HepG2 (cell line): ENCODE measurements at regions not wholly inside any gene's neighbourhood (a gene's known extent, or its start where the extent isn't known, plus 50 kb on each side); places are given as distances from the start of the nearest gene placed in this dataset.
"Not testable (repeated sequence)": the region's sequence is repeated elsewhere in the genome, so short reads cannot be mapped to it uniquely, and the experiment has no call there.

Source experiments
- ATAC-seq: fragments of 200-7000 bp; cut with Tn5 transposase; 3 replicates; pipeline ENCODE4 v1.9.1; 2020; ENCODE audit warnings: mild to moderate bottlenecking, moderate library complexity
- BruUV-seq: library from RNA; stranded (reverse); fragments of 400-500 nt; replicated peaks from 2 replicates; lab custom pipeline; 2021; lab: Mats Ljungman, UMichigan
- CTCF ChIA-PET: fragments of 300-600 bp; formaldehyde crosslinking; extraction: SDS; loops from one replicate; lab custom pipeline; 2021; ENCODE audit warnings: low total read pairs, inconsistent platforms, low intra/inter-chr PET ratio; lab: Yijun Ruan, JAX
- POLR2A ChIA-PET: fragments of 350-600 bp; sonication (Branson Sonifier 250); formaldehyde crosslinking; loops from one replicate; lab custom pipeline; 2020; ENCODE audit warnings: antibody characterized with exemption, inconsistent platforms; lab: Yijun Ruan, JAX
- DNase-seq: peaks from one replicate; pipeline ENCODE4 v3.0.0-alpha.2; 2015; ENCODE audit warnings: low spot score
- FAIRE-seq: peaks from 3 replicates; lab custom pipeline; 2011; peaks lifted over from hg19 to GRCh38; lab: Jason Lieb, UNC
- H2AFZ ChIP-seq: one replicate; pipeline ENCODE4 v1.6.1; 2011; ENCODE audit warnings: low read length, inconsistent platforms
- H3K27ac ChIP-seq: fragments of 300-600 bp; 3 replicates; pipeline ENCODE4 v1.8.0; 2011; ENCODE audit warnings: mixed run types, mild to moderate bottlenecking, mixed read lengths, low read length, inconsistent platforms; ENCODE audit not compliant: insufficient read depth; ENCODE audit errors: extremely low read length
- H3K27me3 ChIP-seq, 2 experiments: fragments of 200-600 bp in 1 of 2; 2 replicates in 1 of 2; 3 replicates in 1 of 2; pipeline versions ENCODE4 v1.6.0 to v1.8.0; 2011; ENCODE audit warnings: low read length in 2 of 2, mild to moderate bottlenecking in 2 of 2, moderate library complexity in 2 of 2, inconsistent platforms in 1 of 2; ENCODE audit not compliant: insufficient read depth in 2 of 2, control insufficient read depth in 1 of 2
- H3K36me3 ChIP-seq, 2 experiments: fragments of 200-600 bp in 1 of 2; replicated peaks in 1 of 2; 2 replicates in 1 of 2; 3 replicates in 1 of 2; pipeline versions ENCODE4 v1.5.1 to v1.8.0; 2011; ENCODE audit warnings: low read length in 2 of 2, inconsistent platforms in 1 of 2; ENCODE audit not compliant: insufficient read depth in 2 of 2, control insufficient read depth in 1 of 2
- H3K4me1 ChIP-seq: 2 replicates; pipeline ENCODE4 v1.5.1; 2012; ENCODE audit warnings: low read length, inconsistent platforms; ENCODE audit not compliant: insufficient read depth
- H3K4me2 ChIP-seq: 2 replicates; pipeline ENCODE4 v1.6.0; 2011; ENCODE audit warnings: low read depth, low read length, inconsistent platforms
- H3K4me3 ChIP-seq, 3 experiments: fragments of 200-600 bp in 1 of 3; sonication (generic), shearing (Covaris generic) in 1 of 3; replicated peaks in 1 of 3; 2 replicates each; pipeline ENCODE4 v1.5.1; 2011 to 2016; ENCODE audit warnings: low read length in 3 of 3, inconsistent platforms in 2 of 3, low read depth in 2 of 3, mild to moderate bottlenecking in 2 of 3, control low read depth in 1 of 3, mixed read lengths in 1 of 3; ENCODE audit not compliant: insufficient read depth in 1 of 3
- H3K79me2 ChIP-seq: one replicate; pipeline ENCODE4 v1.6.1; 2011; ENCODE audit warnings: low read length, inconsistent platforms; ENCODE audit not compliant: insufficient read depth
- H3K9ac ChIP-seq: 2 replicates; pipeline ENCODE4 v1.6.0; 2011; ENCODE audit warnings: mild to moderate bottlenecking, low read depth, low read length, inconsistent platforms; ENCODE audit not compliant: insufficient read depth
- H3K9me3 ChIP-seq: 2 replicates; pipeline ENCODE4 v1.5.1; 2012; ENCODE audit warnings: mild to moderate bottlenecking, low read length
- H4K20me1 ChIP-seq: 2 replicates; pipeline ENCODE4 v1.6.0; 2011; ENCODE audit warnings: inconsistent platforms, mild to moderate bottlenecking, low read length, moderate library complexity; ENCODE audit not compliant: insufficient read depth
- GTF2F1 ChIP-seq: fragments of 150-350 bp; IDR thresholded peaks from 2 replicates; pipeline ENCODE4 v1.6.1; 2014; ENCODE audit warnings: low read length
- LCORL ChIP-seq, 2 experiments: fragments of 450-650 bp in 1 of 2; sonication (generic) in 1 of 2; formaldehyde crosslinking in 1 of 2; IDR thresholded peaks; 2 replicates each; pipeline versions ENCODE4 v1.5.0 to v1.6.1; 2017 to 2020; ENCODE audit warnings: antibody characterized with exemption in 1 of 2, missing genetic modification reagents in 1 of 2
- STAG1 ChIP-seq: sonication (generic); formaldehyde crosslinking; IDR thresholded peaks from 2 replicates; pipeline ENCODE4 v1.4.0; 2020; ENCODE audit warnings: missing genetic modification reagents
- WGBS: methylation state at CpG from one replicate; pipeline ENCODE4 v1.1.6; 2017; ENCODE audit warnings: low lambda C conversion rate; 5-methylcytosine and 5-hydroxymethylcytosine counted together
- in situ Hi-C: cut with HindIII; loops from 2 replicates; pipeline ENCODE4 v1.10.0; 2017; ENCODE audit warnings: low pct_unique_long_range_greater_than_20kb; ENCODE audit not compliant: extremely low pct_ligation_motif_present
- intact Hi-C: fragments of 100-400 bp; cut with micrococcal nuclease; formaldehyde crosslinking; loops from one replicate; pipeline ENCODE4 v1.10.0; 2022; ENCODE audit not compliant: unreplicated experiment

DNA sequence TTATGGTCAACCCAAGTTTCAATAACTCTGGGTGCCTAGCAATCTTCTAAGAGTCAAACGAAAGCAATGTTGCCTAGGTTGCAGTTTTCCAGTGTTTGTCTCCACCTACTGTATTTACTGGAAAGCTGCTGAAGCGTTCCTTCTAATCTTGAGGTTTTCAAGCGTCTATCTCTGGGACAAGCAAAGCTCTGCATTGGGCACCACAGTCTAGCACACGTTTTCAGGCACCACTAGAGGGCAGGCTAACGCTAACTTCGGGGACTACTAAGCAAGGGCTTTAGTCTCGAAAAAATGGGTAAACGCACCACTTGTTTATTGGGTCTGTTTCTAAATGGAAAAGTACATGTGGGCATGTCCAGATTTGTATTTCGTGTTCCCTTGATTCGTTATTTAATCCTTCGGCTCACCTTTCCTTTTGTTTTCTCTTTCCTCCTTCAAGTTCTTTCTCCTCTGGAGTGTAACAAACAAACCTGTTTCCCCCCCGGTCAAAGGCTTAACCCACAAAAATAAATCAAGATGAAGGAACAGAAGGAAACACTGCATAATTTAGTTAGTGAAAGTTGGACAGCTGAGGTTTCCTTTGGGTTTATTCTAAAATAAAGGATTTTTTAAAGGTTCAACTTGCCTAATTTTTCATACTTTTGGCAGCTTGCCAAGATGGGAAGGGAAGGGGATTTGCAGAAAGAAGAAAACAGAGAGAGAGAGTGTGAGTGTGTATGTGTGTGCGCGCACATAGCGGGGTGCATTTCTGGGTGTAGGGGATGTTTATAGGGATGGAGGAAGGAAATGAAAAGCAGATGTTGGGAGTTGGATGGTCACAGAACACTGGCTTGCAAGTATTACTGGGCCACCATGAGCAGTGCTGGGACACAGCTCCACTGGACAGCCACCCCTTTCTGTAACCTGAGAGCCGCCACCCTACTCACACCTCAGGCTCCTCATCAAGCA, 348.3 kb downstream of the GOLGA6L6 start:
- H3K27ac ChIP-seq; H3K36me3 ChIP-seq; H2AFZ ChIP-seq; H3K9me3 ChIP-seq; in situ Hi-C loops; POLR2A ChIA-PET; BruUV-seq; H3K4me3 ChIP-seq; H3K27me3 ChIP-seq; FAIRE-seq; H3K4me2 ChIP-seq; H3K9ac ChIP-seq; H3K4me1 ChIP-seq; H3K79me2 ChIP-seq; CTCF ChIA-PET; intact Hi-C loops; H4K20me1 ChIP-seq; TF ChIP-seq LCORL (CRISPR knock-in tag; IDR thresholded peaks at IDR 0.05): not testable (repeated sequence)
- ATAC-seq (peak; percentile 100), DNase-seq (peak; percentile 6)
- 23% methylated on average over 16 of the region's 16 CpGs for WGBS
- TF ChIP-seq GTF2F1, result 0 out of 2 replicates have a peak, but pooled peaks have one; percentile 30
- TF ChIP-seq STAG1, result peak; percentile 55
- TF ChIP-seq LCORL (IDR thresholded peaks at IDR 0.05), result peak; percentile 99

DNA sequence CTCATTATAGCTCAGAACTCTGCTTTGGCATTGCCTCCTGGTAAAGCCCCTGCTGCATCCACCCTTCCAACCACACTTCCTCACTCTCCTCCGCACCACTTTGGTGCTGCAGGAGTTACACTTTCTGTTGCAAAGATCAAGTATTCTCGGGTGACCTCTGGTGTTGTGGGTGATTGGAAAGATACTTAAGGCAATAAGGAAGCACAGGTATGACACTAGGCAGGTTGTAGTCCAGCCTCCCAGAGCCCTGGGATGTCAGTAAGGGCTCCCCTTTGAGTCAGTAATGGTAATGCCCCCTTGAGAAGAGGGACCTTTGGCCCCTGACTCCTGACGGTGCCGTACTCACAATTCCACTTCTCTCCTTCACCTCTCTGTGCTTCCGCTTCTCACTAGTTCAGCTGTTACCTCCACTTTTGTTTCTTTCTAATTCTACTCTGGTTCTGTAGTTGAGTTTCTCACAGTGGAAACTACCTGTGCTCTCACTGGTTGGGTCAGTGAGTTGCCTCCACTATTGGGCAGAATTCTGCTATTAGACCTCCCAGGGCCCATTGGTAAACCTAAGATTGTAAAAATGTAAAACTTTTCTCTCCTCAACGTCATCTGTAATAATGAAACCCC, 350.0 kb downstream of the GOLGA6L6 start:
- POLR2A ChIA-PET, H3K79me2 ChIP-seq, H3K9ac ChIP-seq, H2AFZ ChIP-seq, H3K36me3 ChIP-seq, H3K9me3 ChIP-seq, H3K4me3 ChIP-seq, H3K4me2 ChIP-seq, FAIRE-seq, H3K27ac ChIP-seq, DNase-seq, H4K20me1 ChIP-seq, BruUV-seq, in situ Hi-C loops, intact Hi-C loops, H3K27me3 ChIP-seq, CTCF ChIA-PET, ATAC-seq, H3K4me1 ChIP-seq: not testable (repeated sequence)
- 17% methylated on average over 6 of the region's 6 CpGs for WGBS

DNA sequence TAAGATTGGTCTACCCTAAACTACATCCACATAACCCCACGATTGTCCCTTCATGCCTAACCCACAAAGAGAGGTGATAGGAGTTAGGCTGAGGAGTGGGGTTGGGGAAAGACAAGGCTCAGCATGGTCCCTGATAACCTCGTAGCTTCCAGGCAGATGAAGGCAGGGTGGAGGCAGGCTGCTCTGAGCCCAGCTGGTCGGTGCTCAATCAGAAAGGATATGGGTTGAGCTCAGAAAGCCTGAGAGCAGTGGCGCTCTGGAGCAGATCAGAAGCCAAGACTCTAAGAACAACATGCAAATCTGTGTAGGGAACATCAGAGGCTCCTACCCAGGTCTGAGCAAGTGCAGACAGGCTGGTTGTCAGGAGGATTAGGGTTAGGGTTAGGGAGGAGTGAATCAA, 353.0 kb downstream of the GOLGA6L6 start:
- H3K36me3 ChIP-seq, H4K20me1 ChIP-seq, H3K9ac ChIP-seq, CTCF ChIA-PET, ATAC-seq, in situ Hi-C loops, H3K27me3 ChIP-seq, H2AFZ ChIP-seq, BruUV-seq, H3K4me2 ChIP-seq, H3K4me3 ChIP-seq, H3K4me1 ChIP-seq, H3K9me3 ChIP-seq, H3K27ac ChIP-seq, FAIRE-seq, POLR2A ChIA-PET, H3K79me2 ChIP-seq, intact Hi-C loops, DNase-seq: not testable (repeated sequence)
- 2% methylated on average over 4 of the region's 4 CpGs for WGBS
